B cell (primary cell): ENCODE measurements at regions not wholly inside any gene's neighbourhood (a gene's known extent, or its start where the extent isn't known, plus 50 kb on each side); places are given as distances from the start of the nearest gene placed in this dataset.

Experiments
- ATAC-seq: fragments of 200-7000 bp; cut with Tn5 transposase; one replicate; pipeline ENCODE4 v1.10.0; 2021; ENCODE audit warnings: low read depth, mild to moderate bottlenecking, moderate number of reproducible peaks, moderate library complexity
- CTCF ChIA-PET: fragments of 350-600 bp; sonication (Branson Sonifier 250); formaldehyde crosslinking; loops from one replicate; lab custom pipeline; 2021; ENCODE audit warnings: antibody characterized with exemption, inconsistent platforms; lab: Charles Lee
- POLR2A ChIA-PET: fragments of 350-600 bp; sonication (Branson Sonifier 250); formaldehyde crosslinking; loops from one replicate; lab custom pipeline; 2021; ENCODE audit warnings: antibody characterized with exemption; lab: Charles Lee
- DNase-seq: peaks from one replicate; pipeline ENCODE4 v3.0.0; 2013
- H2AFZ ChIP-seq: 2 replicates; pipeline ENCODE4 v1.6.1; 2012; ENCODE audit warnings: mild to moderate bottlenecking, low read depth, low read length; ENCODE audit not compliant: insufficient read depth, poor library complexity, severe bottlenecking
- H3K27ac ChIP-seq, 2 donors: 1 replicate in 1 of 2; 2 replicates in 1 of 2; pipeline ENCODE4 v1.5.1; 2012 to 2013; ENCODE audit warnings: low read length in 2 of 2, mild to moderate bottlenecking in 2 of 2, moderate library complexity in 1 of 2
- H3K27me3 ChIP-seq, 4 experiments: fragments of 200-600 bp in 1 of 4; sonication (generic) in 1 of 4; replicated peaks in 1 of 4; 1 replicate in 2 of 4; 2 replicates in 2 of 4; pipeline versions ENCODE4 v1.6.1 to v1.7.0; 2013 to 2016; ENCODE audit warnings: low read length in 3 of 4, mild to moderate bottlenecking in 2 of 4, mixed read lengths in 1 of 4, moderate library complexity in 1 of 4; ENCODE audit not compliant: insufficient read depth in 4 of 4, control insufficient read depth in 3 of 4; ENCODE audit errors: control extremely low read depth in 1 of 4
- H3K36me3 ChIP-seq, 2 experiments: replicated peaks in 1 of 2; 1 replicate in 1 of 2; 2 replicates in 1 of 2; pipeline versions ENCODE4 v1.6.1 to v1.7.1; 2013; ENCODE audit warnings: low read length in 1 of 2; ENCODE audit not compliant: insufficient read depth in 2 of 2, control insufficient read depth in 1 of 2; ENCODE audit errors: control extremely low read depth in 1 of 2, extremely low read depth in 1 of 2
- H3K4me1 ChIP-seq, 2 donors: fragments of 200-600 bp in 1 of 2; sonication (generic) in 1 of 2; 1 replicate in 1 of 2; 2 replicates in 1 of 2; pipeline versions ENCODE4 v1.5.1 to v1.6.1; 2013 to 2017; ENCODE audit warnings: low read length in 2 of 2; ENCODE audit not compliant: control insufficient read depth in 2 of 2, insufficient read depth in 2 of 2
- H3K4me2 ChIP-seq: replicated peaks from 2 replicates; pipeline ENCODE3; 2012; ENCODE audit warnings: mild to moderate bottlenecking, low read depth, low read length; ENCODE audit not compliant: poor library complexity, severe bottlenecking
- H3K4me3 ChIP-seq, 5 experiments: fragments of 200-600 bp in 1 of 5; sonication (generic) in 1 of 5; 1 replicate in 3 of 5; 2 replicates in 2 of 5; pipeline versions ENCODE4 v1.5.1 to v1.7.0; 2011 to 2016; ENCODE audit warnings: low read length in 4 of 5, mild to moderate bottlenecking in 4 of 5, low read depth in 2 of 5, control low read depth in 1 of 5, moderate library complexity in 1 of 5; ENCODE audit not compliant: insufficient read depth in 1 of 5; ENCODE audit errors: control extremely low read depth in 1 of 5, extremely low read depth in 1 of 5
- H3K79me2 ChIP-seq: fragments of 200-600 bp; sonication (generic); one replicate; pipeline ENCODE4 v1.6.0; 2016; ENCODE audit warnings: low read length; ENCODE audit not compliant: control insufficient read depth, insufficient read depth
- H3K9ac ChIP-seq: fragments of 200-600 bp; sonication (generic); 2 replicates; pipeline ENCODE4 v1.6.1; 2017; ENCODE audit warnings: mild to moderate bottlenecking, low read length, moderate library complexity
- H3K9me3 ChIP-seq, 3 donors: one replicate each; pipeline versions ENCODE4 v1.6.1 to v1.7.1; 2013; ENCODE audit warnings: low read length in 2 of 3; ENCODE audit not compliant: control insufficient read depth in 2 of 3, insufficient read depth in 1 of 3; ENCODE audit errors: control extremely low read depth in 1 of 3
- H4K20me1 ChIP-seq: 2 replicates; pipeline ENCODE4 v1.6.0; 2012; ENCODE audit warnings: mild to moderate bottlenecking, low read length; ENCODE audit not compliant: insufficient read depth, control insufficient read depth, poor library complexity, severe bottlenecking
- H3K27ac Mint-ChIP-seq: one replicate; pipeline ENCODE4 v1.8.0; 2021; ENCODE audit warnings: mixed read lengths
- H3K27me3 Mint-ChIP-seq: one replicate; pipeline ENCODE4 v1.8.0; 2021; ENCODE audit warnings: mixed read lengths
- H3K4me1 Mint-ChIP-seq: one replicate; pipeline ENCODE4 v1.8.0; 2021; ENCODE audit warnings: mixed read lengths
- H3K4me3 Mint-ChIP-seq: one replicate; pipeline ENCODE4 v1.8.0; 2021; ENCODE audit warnings: mixed read lengths
- H3K9me3 Mint-ChIP-seq: one replicate; pipeline ENCODE4 v1.8.0; 2022; ENCODE audit warnings: mixed read lengths; ENCODE audit not compliant: insufficient read depth
- EZH2 ChIP-seq: IDR thresholded peaks from 2 replicates; pipeline ENCODE4 v1.6.1; 2012; ENCODE audit warnings: borderline replicate concordance, low read depth, mild to moderate bottlenecking, moderate library complexity, low read length; ENCODE audit not compliant: insufficient read depth, poor library complexity, severe bottlenecking
- WGBS: methylation state at CpG from one replicate; pipeline ENCODE4 v1.1.5; 2013; ENCODE audit warnings: missing lambda C conversion rate; ENCODE audit not compliant: insufficient coverage; 5-methylcytosine and 5-hydroxymethylcytosine counted together
- intact Hi-C: fragments of 100-400 bp; cut with micrococcal nuclease; formaldehyde crosslinking; loops from one replicate; pipeline ENCODE4 v1.10.0; 2022
- TF ChIP-seq, protein P1 (sequence below): fragments of 200-600 bp; IDR thresholded peaks from one replicate; pipeline ENCODE4 v1.8.0; 2022; ENCODE audit warnings: antibody characterized with exemption, mild to moderate bottlenecking

DNA sequence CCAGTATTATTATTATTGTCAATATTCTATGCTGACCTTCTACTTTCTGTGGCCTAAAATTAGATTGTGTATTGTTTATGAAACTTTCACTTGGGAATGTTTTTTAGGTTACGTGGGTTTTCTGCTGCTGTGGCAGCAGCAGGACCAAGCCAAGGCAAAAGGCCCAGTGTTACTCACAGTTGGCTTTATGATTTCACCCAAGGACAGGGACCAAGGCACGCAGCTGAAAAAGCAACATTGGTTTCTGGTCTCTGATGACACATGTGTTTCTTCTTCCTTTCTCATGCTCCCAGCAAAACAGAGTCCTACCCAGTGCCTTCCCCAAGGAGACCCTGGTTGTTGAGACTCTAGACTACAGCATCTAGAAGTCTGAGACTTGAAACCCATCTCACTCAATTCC is 413.7 kb downstream of the SETD4 start:
- intact Hi-C loops, result no loop called here
- Histone ChIP-seq H3K9me3 (no peaks in the 10 kb centered on the region), H3K27ac (no peak overlapping the region), H3K4me1 (no peaks in the 10 kb centered on the region), H3K27me3 (peaks cover 0 to 1% (median 0%) of the 10 kb centered on the region in 4 experiments), H3K36me3 (no peaks in the 10 kb centered on the region), H3K4me3 (no peak overlapping the region), H3K79me2 (no peaks in the 10 kb centered on the region), H2AFZ (no peak overlapping the region), H3K4me2 (no peak overlapping the region), H4K20me1 (no peaks in the 10 kb centered on the region), H3K9ac (no peak overlapping the region)
- no peak overlapping the region for H3K4me3 Mint-ChIP-seq
- ATAC-seq (no peak), DNase-seq (no peak)
- no peaks in the 10 kb centered on the region for H3K4me1 Mint-ChIP-seq
- WGBS, result 90% methylated on average over 2 of the region's 2 CpGs
- no peak for TF ChIP-seq EZH2
- TF ChIP-seq, protein P1, sequence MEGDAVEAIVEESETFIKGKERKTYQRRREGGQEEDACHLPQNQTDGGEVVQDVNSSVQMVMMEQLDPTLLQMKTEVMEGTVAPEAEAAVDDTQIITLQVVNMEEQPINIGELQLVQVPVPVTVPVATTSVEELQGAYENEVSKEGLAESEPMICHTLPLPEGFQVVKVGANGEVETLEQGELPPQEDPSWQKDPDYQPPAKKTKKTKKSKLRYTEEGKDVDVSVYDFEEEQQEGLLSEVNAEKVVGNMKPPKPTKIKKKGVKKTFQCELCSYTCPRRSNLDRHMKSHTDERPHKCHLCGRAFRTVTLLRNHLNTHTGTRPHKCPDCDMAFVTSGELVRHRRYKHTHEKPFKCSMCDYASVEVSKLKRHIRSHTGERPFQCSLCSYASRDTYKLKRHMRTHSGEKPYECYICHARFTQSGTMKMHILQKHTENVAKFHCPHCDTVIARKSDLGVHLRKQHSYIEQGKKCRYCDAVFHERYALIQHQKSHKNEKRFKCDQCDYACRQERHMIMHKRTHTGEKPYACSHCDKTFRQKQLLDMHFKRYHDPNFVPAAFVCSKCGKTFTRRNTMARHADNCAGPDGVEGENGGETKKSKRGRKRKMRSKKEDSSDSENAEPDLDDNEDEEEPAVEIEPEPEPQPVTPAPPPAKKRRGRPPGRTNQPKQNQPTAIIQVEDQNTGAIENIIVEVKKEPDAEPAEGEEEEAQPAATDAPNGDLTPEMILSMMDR, result no peak
- peaks cover 48% of the 10 kb centered on the region for H3K27me3 Mint-ChIP-seq
- ChIA-PET CTCF (no interaction called here), POLR2A (no interaction called here)
- H3K9me3 Mint-ChIP-seq, result no peaks in the 10 kb centered on the region
- no peak overlapping the region for H3K27ac Mint-ChIP-seq

DNA sequence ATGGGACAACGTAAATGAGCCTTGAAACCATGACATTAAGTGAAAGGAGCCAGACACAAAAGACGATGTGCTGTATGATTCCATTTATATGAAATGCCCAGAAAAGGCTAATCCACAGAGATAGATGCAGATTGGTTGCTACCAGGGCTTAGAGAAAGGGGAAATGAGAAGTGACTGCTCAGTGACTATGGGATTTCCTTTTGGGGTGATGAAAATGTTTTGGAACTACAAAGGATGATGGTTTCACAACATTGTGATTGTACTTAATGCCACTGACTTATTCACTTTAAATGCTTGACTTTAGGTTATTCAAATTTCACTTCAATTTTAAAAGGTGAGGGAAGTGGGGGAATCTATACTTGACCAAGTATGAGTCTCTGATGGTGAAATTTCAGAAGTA is 414.3 kb downstream of the SETD4 start:
- H3K27me3 ChIP-seq, result peaks cover 0 to 3% (median 0%) of the 10 kb centered on the region in 4 experiments
- no peak overlapping the region for H3K27ac ChIP-seq
- TF ChIP-seq EZH2, result no peak
- H3K4me3 ChIP-seq, result no peak overlapping the region
- CTCF ChIA-PET, result no interaction called here
- ATAC-seq (no peak), DNase-seq (no peak)
- no peaks in the 10 kb centered on the region for H3K36me3 ChIP-seq
- WGBS, result 100% methylated on average over 1 of the region's 2 CpGs
- H3K79me2 ChIP-seq, result no peaks in the 10 kb centered on the region
- no peak overlapping the region for H3K27ac Mint-ChIP-seq
- no peaks in the 10 kb centered on the region for H4K20me1 ChIP-seq
- H3K9ac ChIP-seq, result no peak overlapping the region
- intact Hi-C loops, result no loop called here
- no peaks in the 10 kb centered on the region for H3K4me1 Mint-ChIP-seq
- POLR2A ChIA-PET, result no interaction called here
- no peaks in the 10 kb centered on the region for H3K9me3 Mint-ChIP-seq
- no peak overlapping the region for H3K4me3 Mint-ChIP-seq
- no peak overlapping the region for H2AFZ ChIP-seq
- H3K9me3 ChIP-seq, result no peaks in the 10 kb centered on the region
- peaks cover 44% of the 10 kb centered on the region for H3K27me3 Mint-ChIP-seq
- no peaks in the 10 kb centered on the region for H3K4me1 ChIP-seq
- no peak overlapping the region for H3K4me2 ChIP-seq
